GM23338 (cell line): ENCODE measurements at regions not wholly inside any gene's neighbourhood (a gene's known extent, or its start where the extent isn't known, plus 50 kb on each side); places are given as distances from the start of the nearest gene placed in this dataset.

Experiments used
- ATAC-seq: fragments of 200-7000 bp; cut with Tn5 transposase; 3 replicates; pipeline ENCODE4 v1.9.1; 2020
- DNase-seq: peaks from one replicate; pipeline ENCODE4 v3.0.0-alpha.2; 2015; ENCODE audit warnings: low spot score
- H2AFZ ChIP-seq: fragments of 200-600 bp; sonication (generic); 2 replicates; pipeline ENCODE4 v1.8.0; 2016; ENCODE audit warnings: antibody characterized with exemption, mild to moderate bottlenecking, moderate library complexity
- H3F3A ChIP-seq: fragments of 200-600 bp; sonication (generic); replicated peaks from 2 replicates; pipeline ENCODE4 v1.8.0; 2017; ENCODE audit warnings: antibody characterized with exemption, mixed run types, low read depth
- H3K27ac ChIP-seq: fragments of 200-600 bp; sonication (generic); 2 replicates; pipeline ENCODE4 v1.6.1; 2016; ENCODE audit warnings: low read depth
- H3K27me3 ChIP-seq: fragments of 200-600 bp; sonication (generic); 2 replicates; pipeline ENCODE4 v1.8.0; 2016; ENCODE audit warnings: mild to moderate bottlenecking, mixed run types, moderate library complexity; ENCODE audit not compliant: insufficient read depth
- H3K36me3 ChIP-seq: fragments of 200-600 bp; sonication (generic); 2 replicates; pipeline ENCODE4 v1.8.0; 2016; ENCODE audit warnings: mild to moderate bottlenecking; ENCODE audit not compliant: insufficient read depth
- H3K4me1 ChIP-seq: fragments of 200-600 bp; sonication (generic); 2 replicates; pipeline ENCODE4 v1.8.0; 2016; ENCODE audit warnings: mild to moderate bottlenecking, moderate library complexity; ENCODE audit not compliant: insufficient read depth
- H3K4me2 ChIP-seq: fragments of 200-600 bp; sonication (generic); 2 replicates; pipeline ENCODE4 v1.7.1; 2017; ENCODE audit warnings: mixed run types
- H3K4me3 ChIP-seq: fragments of 200-600 bp; sonication (generic); 2 replicates; pipeline ENCODE4 v1.6.1; 2016; ENCODE audit warnings: mixed run types
- H3K79me2 ChIP-seq: fragments of 200-600 bp; sonication (generic); replicated peaks from 2 replicates; pipeline ENCODE4 v1.8.0; 2017; ENCODE audit warnings: mild to moderate bottlenecking; ENCODE audit not compliant: insufficient read depth
- H3K9me2 ChIP-seq: fragments of 200-600 bp; sonication (generic); 2 replicates; pipeline ENCODE4 v1.8.0; 2017; ENCODE audit not compliant: insufficient read depth
- H4K20me1 ChIP-seq: fragments of 200-600 bp; sonication (generic); replicated peaks from 2 replicates; pipeline ENCODE4 v1.8.0; 2017; ENCODE audit warnings: mild to moderate bottlenecking; ENCODE audit not compliant: insufficient read depth
- H3K27ac Mint-ChIP-seq: 2 replicates; pipeline ENCODE4 v1.8.0; 2020; ENCODE audit warnings: inconsistent platforms, mild to moderate bottlenecking, moderate library complexity, mixed read lengths
- H3K27me3 Mint-ChIP-seq: 3 replicates; pipeline ENCODE4 v1.8.0; 2022; ENCODE audit warnings: low read depth, mild to moderate bottlenecking, moderate library complexity, mixed read lengths, inconsistent platforms; ENCODE audit not compliant: insufficient read depth, poor library complexity
- H3K36me3 Mint-ChIP-seq: 3 replicates; pipeline ENCODE4 v1.8.0; 2021; ENCODE audit warnings: low read depth, mild to moderate bottlenecking, inconsistent platforms, moderate library complexity, mixed read lengths
- H3K4me1 Mint-ChIP-seq: 3 replicates; pipeline ENCODE4 v1.8.0; 2020; ENCODE audit warnings: mild to moderate bottlenecking, inconsistent platforms, mixed read lengths
- H3K4me3 Mint-ChIP-seq: 3 replicates; pipeline ENCODE4 v1.8.0; 2021; ENCODE audit warnings: moderate library complexity, mild to moderate bottlenecking, inconsistent platforms, mixed read lengths
- H3K9me3 Mint-ChIP-seq: 3 replicates; pipeline ENCODE4 v1.8.0; 2020; ENCODE audit warnings: moderate library complexity, mild to moderate bottlenecking, inconsistent platforms, mixed read lengths
- CREB1 ChIP-seq: fragments of 250-450 bp; sonication (Bioruptor Pico); IDR thresholded peaks from 2 replicates; pipeline ENCODE4 v1.5.0; 2020; ENCODE audit warnings: low read depth, mild to moderate bottlenecking, moderate library complexity
- CTCF ChIP-seq, 2 experiments: fragments of 200-600 bp in 1 of 2; sonication (generic) in 1 of 2; conservative IDR thresholded peaks; 2 replicates each; pipeline versions ENCODE4 v1.5.1 to v1.6.1; 2016 to 2017; ENCODE audit warnings: antibody characterized with exemption in 2 of 2, low read depth in 2 of 2, mild to moderate bottlenecking in 2 of 2, moderate library complexity in 1 of 2
- ETS1 ChIP-seq: IDR thresholded peaks from 2 replicates; pipeline ENCODE4 v1.6.1; 2016; ENCODE audit warnings: antibody characterized with exemption
- EZH2 ChIP-seq: fragments of 200-600 bp; sonication (generic); IDR thresholded peaks from one replicate; pipeline ENCODE4 v1.8.0; 2017; ENCODE audit warnings: antibody characterized with exemption, mild to moderate bottlenecking, low read depth; ENCODE audit not compliant: unreplicated experiment
- EZH2phosphoT487 ChIP-seq: fragments of 200-600 bp; sonication (generic); IDR thresholded peaks from one replicate; pipeline ENCODE4 v1.8.1; 2018; ENCODE audit warnings: antibody characterized with exemption; ENCODE audit not compliant: unreplicated experiment
- JUNB ChIP-seq: IDR thresholded peaks from one replicate; pipeline ENCODE4 v1.6.1; 2016; ENCODE audit warnings: antibody characterized with exemption; ENCODE audit not compliant: unreplicated experiment
- NANOG ChIP-seq: IDR thresholded peaks from 2 replicates; pipeline ENCODE4 v1.6.1; 2016; ENCODE audit warnings: antibody characterized with exemption, borderline replicate concordance
- POLR2AphosphoS5 ChIP-seq: IDR thresholded peaks from 2 replicates; pipeline ENCODE4 v1.6.1; 2016; ENCODE audit warnings: antibody characterized with exemption, low read depth
- REST ChIP-seq: IDR thresholded peaks from one replicate; pipeline ENCODE4 v1.6.1; 2018; ENCODE audit warnings: antibody characterized with exemption; ENCODE audit not compliant: unreplicated experiment
- STAT1 ChIP-seq: IDR thresholded peaks from one replicate; pipeline ENCODE4 v1.6.1; 2016; ENCODE audit warnings: antibody characterized with exemption; ENCODE audit not compliant: unreplicated experiment
- ZNF114 ChIP-seq: fragments of 250-450 bp; sonication (Bioruptor Pico); IDR thresholded peaks from 2 replicates; pipeline ENCODE4 v1.5.0; 2020; ENCODE audit warnings: mild to moderate bottlenecking, moderate library complexity
- ZNF331 ChIP-seq: fragments of 250-450 bp; sonication (Bioruptor Pico); IDR thresholded peaks from 2 replicates; pipeline ENCODE4 v1.5.0; 2020; ENCODE audit warnings: low read depth, mild to moderate bottlenecking, moderate library complexity
- ZNF462 ChIP-seq: fragments of 250-450 bp; sonication (Bioruptor Pico); IDR thresholded peaks from 2 replicates; pipeline ENCODE4 v1.5.0; 2020; ENCODE audit warnings: mild to moderate bottlenecking, moderate library complexity

- Histone ChIP-seq H3F3A (no peaks in the 10 kb centered on the region), H4K20me1 (no peaks in the 10 kb centered on the region), H3K79me2 (no peaks in the 10 kb centered on the region), H3K9me2 (no peaks in the 10 kb centered on the region), H3K27me3 (no peaks in the 10 kb centered on the region), H3K4me3 (no peak overlapping the region), H3K4me1 (no peaks in the 10 kb centered on the region), H3K36me3 (no peaks in the 10 kb centered on the region), H3K27ac (no peak overlapping the region), H3K4me2 (no peak overlapping the region), H2AFZ (0 out of 2 replicates have a peak overlapping the region, but pooled peaks have one; percentile 23)
- Mint-ChIP-seq H3K4me3 (no peak overlapping the region), H3K27me3 (peaks cover 2% of the 10 kb centered on the region), H3K4me1 (peaks cover 11% of the 10 kb centered on the region), H3K36me3 (no peaks in the 10 kb centered on the region), H3K27ac (no peak overlapping the region), H3K9me3 (no peaks in the 10 kb centered on the region; the same call in 2 of the 3 replicates)
- DNase-seq (no peak), ATAC-seq (no peak)
- TF ChIP-seq EZH2phosphoT487 (no peak), ZNF462 (CRISPR knock-in tag) (no peak), ZNF114 (no peak), CTCF (conservative IDR thresholded peaks at IDR 0.05; ENCODE audit: low read depth in 2 of 2) (no peak), ETS1 (no peak), EZH2 (no peak), JUNB (no peak), CREB1 (CRISPR knock-in tag) (no peak), POLR2AphosphoS5 (no peak), NANOG (no peak), REST (no peak), ZNF331 (no peak), STAT1 (no peak)
Measured at GRCh38 chr12:115404761-115405470, 720.9 kb upstream of the TBX3 start.
